SJSA1 (cell line): ENCODE measurements at regions not wholly inside any gene's neighbourhood (a gene's known extent, or its start where the extent isn't known, plus 50 kb on each side); places are given as distances from the start of the nearest gene placed in this dataset.

Experiments used
- DNase-seq, 2 experiments: peaks; one replicate each; pipeline ENCODE4 v3.0.0-alpha.2; 2015 to 2020; ENCODE audit warnings: low spot score in 2 of 2, low read depth in 1 of 2
- H3K27ac ChIP-seq: fragments of 250-450 bp; sonication (Bioruptor Pico); 2 replicates; pipeline ENCODE4 v1.5.1; 2020; ENCODE audit warnings: mild to moderate bottlenecking, moderate library complexity
- H3K27me3 ChIP-seq: fragments of 250-450 bp; sonication (Bioruptor Pico); replicated peaks from 2 replicates; pipeline ENCODE4 v1.5.1; 2020; ENCODE audit warnings: mild to moderate bottlenecking, moderate library complexity
- H3K36me3 ChIP-seq: fragments of 250-450 bp; sonication (Bioruptor Pico); 2 replicates; pipeline ENCODE4 v1.5.1; 2020; ENCODE audit warnings: mild to moderate bottlenecking
- H3K4me1 ChIP-seq: fragments of 250-450 bp; sonication (Bioruptor Pico); replicated peaks from 2 replicates; pipeline ENCODE4 v1.6.1; 2021; ENCODE audit warnings: mild to moderate bottlenecking
- H3K4me3 ChIP-seq: fragments of 250-450 bp; sonication (Bioruptor Pico); 2 replicates; pipeline ENCODE4 v1.5.1; 2020; ENCODE audit warnings: mild to moderate bottlenecking
- H3K9me3 ChIP-seq: fragments of 250-450 bp; sonication (Bioruptor Pico); replicated peaks from 2 replicates; pipeline ENCODE4 v1.5.1; 2020; ENCODE audit warnings: mild to moderate bottlenecking

- Histone ChIP-seq H3K27me3 (no peaks in the 10 kb centered on the region), H3K36me3 (no peaks in the 10 kb centered on the region), H3K4me1 (no peaks in the 10 kb centered on the region), H3K9me3 (no peaks in the 10 kb centered on the region), H3K27ac (no peak overlapping the region), H3K4me3 (no peak overlapping the region)
- DNase-seq: no peak
Measured at GRCh38 chr18:76771192-76771799, 51.1 kb upstream of the ZNF236 start.

GRCh38 chr18:76767954-76768353 lies 54.4 kb upstream of the ZNF236 start:
- Histone ChIP-seq H3K27ac (no peak overlapping the region), H3K27me3 (no peaks in the 10 kb centered on the region), H3K4me3 (no peak overlapping the region)

GRCh38 chr18:76766429-76766828 lies 55.9 kb upstream of the ZNF236 start:
- Histone ChIP-seq H3K27me3 (no peaks in the 10 kb centered on the region), H3K27ac (no peak overlapping the region), H3K4me3 (no peak overlapping the region), H3K4me1 (no peaks in the 10 kb centered on the region), H3K36me3 (no peaks in the 10 kb centered on the region), H3K9me3 (no peaks in the 10 kb centered on the region)
- DNase-seq: no peak

More at GRCh38 chr18:76767954-76768353, 54.4 kb upstream of the ZNF236 start:
- Histone ChIP-seq H3K36me3 (no peaks in the 10 kb centered on the region), H3K9me3 (no peaks in the 10 kb centered on the region), H3K4me1 (no peaks in the 10 kb centered on the region)
- no peak for DNase-seq

GRCh38 chr18:76765649-76766048 lies 56.7 kb upstream of the ZNF236 start:
- Histone ChIP-seq H3K4me3 (no peak overlapping the region), H3K27me3 (no peaks in the 10 kb centered on the region), H3K36me3 (no peaks in the 10 kb centered on the region), H3K27ac (no peak overlapping the region), H3K9me3 (no peaks in the 10 kb centered on the region), H3K4me1 (no peaks in the 10 kb centered on the region)
- no peak for DNase-seq

- Histone ChIP-seq H3K27me3 (no peaks in the 10 kb centered on the region), H3K4me3 (no peak overlapping the region), H3K4me1 (no peaks in the 10 kb centered on the region), H3K9me3 (no peaks in the 10 kb centered on the region), H3K27ac (no peak overlapping the region), H3K36me3 (no peaks in the 10 kb centered on the region)
- DNase-seq: no peak
Measured at GRCh38 chr18:76764291-76764901, 58.0 kb upstream of the ZNF236 start.

GRCh38 chr18:76759056-76759455 lies 63.3 kb upstream of the ZNF236 start:
- H3K27me3 ChIP-seq: no peaks in the 10 kb centered on the region
- no peak for DNase-seq
- H3K27ac ChIP-seq: no peak overlapping the region
- no peaks in the 10 kb centered on the region for H3K36me3 ChIP-seq
- H3K9me3 ChIP-seq: no peaks in the 10 kb centered on the region
- no peak overlapping the region for H3K4me3 ChIP-seq
- H3K4me1 ChIP-seq: no peaks in the 10 kb centered on the region

GRCh38 chr18:76757925-76758324 lies 64.4 kb upstream of the ZNF236 start:
- Histone ChIP-seq H3K27me3 (no peaks in the 10 kb centered on the region), H3K36me3 (no peaks in the 10 kb centered on the region), H3K4me3 (no peak overlapping the region), H3K27ac (no peak overlapping the region), H3K4me1 (no peaks in the 10 kb centered on the region), H3K9me3 (no peaks in the 10 kb centered on the region)
- no peak for DNase-seq

GRCh38 chr18:76757335-76757734 lies 65.0 kb upstream of the ZNF236 start:
- Histone ChIP-seq H3K27me3 (no peaks in the 10 kb centered on the region), H3K27ac (no peak overlapping the region), H3K4me3 (no peak overlapping the region), H3K9me3 (no peaks in the 10 kb centered on the region), H3K36me3 (no peaks in the 10 kb centered on the region), H3K4me1 (no peaks in the 10 kb centered on the region)
- DNase-seq: no peak

- no peaks in the 10 kb centered on the region for H3K4me1 ChIP-seq
- H3K27ac ChIP-seq: no peak overlapping the region
- no peaks in the 10 kb centered on the region for H3K9me3 ChIP-seq
- no peaks in the 10 kb centered on the region for H3K27me3 ChIP-seq
- no peaks in the 10 kb centered on the region for H3K36me3 ChIP-seq
- DNase-seq: no peak
- H3K4me3 ChIP-seq: no peak overlapping the region
Measured at GRCh38 chr18:76756531-76757253, 65.7 kb upstream of the ZNF236 start.

GRCh38 chr18:76754351-76754750 lies 68.0 kb upstream of the ZNF236 start:
- H3K4me3 ChIP-seq: no peak overlapping the region
- no peak overlapping the region for H3K27ac ChIP-seq
- no peaks in the 10 kb centered on the region for H3K27me3 ChIP-seq
- H3K9me3 ChIP-seq: no peaks in the 10 kb centered on the region; the same call in 1 of the 2 replicates
- H3K36me3 ChIP-seq: no peaks in the 10 kb centered on the region
- DNase-seq: no peak
- H3K4me1 ChIP-seq: no peaks in the 10 kb centered on the region

GRCh38 chr18:76752400-76752799 lies 70.0 kb upstream of the ZNF236 start:
- H3K4me1 ChIP-seq: no peaks in the 10 kb centered on the region
- DNase-seq: no peak
- H3K27ac ChIP-seq: no peak overlapping the region
- no peaks in the 10 kb centered on the region; the same call in 1 of the 2 replicates for H3K9me3 ChIP-seq
- H3K27me3 ChIP-seq: no peaks in the 10 kb centered on the region
- H3K4me3 ChIP-seq: no peak overlapping the region
- no peaks in the 10 kb centered on the region for H3K36me3 ChIP-seq

- Histone ChIP-seq H3K27ac (no peak overlapping the region), H3K4me3 (no peak overlapping the region), H3K9me3 (no peaks in the 10 kb centered on the region; the same call in 1 of the 2 replicates), H3K36me3 (no peaks in the 10 kb centered on the region), H3K27me3 (no peaks in the 10 kb centered on the region), H3K4me1 (no peaks in the 10 kb centered on the region)
- no peak for DNase-seq
Measured at GRCh38 chr18:76750917-76751890, 71.2 kb upstream of the ZNF236 start.

- Histone ChIP-seq H3K36me3 (no peaks in the 10 kb centered on the region), H3K4me3 (no peak overlapping the region)
- no peak for DNase-seq
Measured at GRCh38 chr18:76750269-76750668, 72.1 kb upstream of the ZNF236 start.

More at GRCh38 chr18:76750269-76750668, 72.1 kb upstream of the ZNF236 start:
- Histone ChIP-seq H3K27me3 (no peaks in the 10 kb centered on the region), H3K9me3 (no peaks in the 10 kb centered on the region; the same call in 1 of the 2 replicates), H3K27ac (no peak overlapping the region), H3K4me1 (no peaks in the 10 kb centered on the region)
